OCI-LY1 (cell line): ENCODE measurements at regions not wholly inside any gene's neighbourhood (a gene's known extent, or its start where the extent isn't known, plus 50 kb on each side); places are given as distances from the start of the nearest gene placed in this dataset.

ENCODE experiments used
- H2AFZ ChIP-seq: fragments of 200-600 bp; sonication (generic), shearing (Covaris generic); 2 replicates; pipeline ENCODE4 v1.6.0; 2014; ENCODE audit warnings: antibody characterized with exemption, mild to moderate bottlenecking, low read length
- H3F3A ChIP-seq: fragments of 200-600 bp; sonication (generic), shearing (Covaris generic); 2 replicates; pipeline ENCODE4 v1.6.0; 2014; ENCODE audit warnings: mild to moderate bottlenecking, antibody characterized with exemption, low read length, moderate library complexity; ENCODE audit not compliant: insufficient read depth
- H3K27ac ChIP-seq: fragments of 200-600 bp; sonication (generic); 2 replicates; pipeline ENCODE4 v1.5.1; 2014; ENCODE audit warnings: low read length, mixed run types, mild to moderate bottlenecking, low read depth; ENCODE audit not compliant: poor library complexity, severe bottlenecking
- H3K27me3 ChIP-seq: fragments of 200-600 bp; sonication (generic); 2 replicates; pipeline ENCODE4 v1.6.0; 2014; ENCODE audit warnings: antibody characterized with exemption, mild to moderate bottlenecking, low read length, moderate library complexity; ENCODE audit not compliant: insufficient read depth
- H3K36me3 ChIP-seq: fragments of 200-600 bp; sonication (generic); 2 replicates; pipeline ENCODE4 v1.6.1; 2014; ENCODE audit warnings: mild to moderate bottlenecking, antibody characterized with exemption, low read length, moderate library complexity, mixed read lengths; ENCODE audit not compliant: insufficient read depth
- H3K4me1 ChIP-seq: fragments of 200-600 bp; sonication (generic); 2 replicates; pipeline ENCODE4 v1.5.1; 2014; ENCODE audit warnings: mild to moderate bottlenecking, low read length, moderate library complexity; ENCODE audit not compliant: insufficient read depth, severe bottlenecking
- H3K4me2 ChIP-seq: fragments of 200-600 bp; sonication (generic), shearing (Covaris generic); 2 replicates; pipeline ENCODE4 v1.6.1; 2014; ENCODE audit warnings: low read length
- H3K4me3 ChIP-seq: fragments of 200-600 bp; sonication (generic); 2 replicates; pipeline ENCODE4 v1.5.1; 2014; ENCODE audit warnings: low read length, low read depth, mild to moderate bottlenecking, mixed read lengths; ENCODE audit not compliant: poor library complexity, severe bottlenecking
- H3K79me2 ChIP-seq: fragments of 200-600 bp; shearing (Covaris generic); 2 replicates; pipeline ENCODE4 v1.6.1; 2016; ENCODE audit warnings: mixed run types, low read length, mixed read lengths; ENCODE audit not compliant: insufficient read depth
- H3K9ac ChIP-seq: fragments of 200-600 bp; sonication (generic), shearing (Covaris generic); 2 replicates; pipeline ENCODE4 v1.6.1; 2014; ENCODE audit warnings: mild to moderate bottlenecking, low read length, mixed read lengths
- H3K9me2 ChIP-seq: fragments of 200-600 bp; sonication (generic), shearing (Covaris generic); 2 replicates; pipeline ENCODE4 v1.6.1; 2014; ENCODE audit warnings: low read depth, mild to moderate bottlenecking, low read length, mixed read lengths
- H3K9me3 ChIP-seq: fragments of 200-600 bp; shearing (Covaris generic); 2 replicates; pipeline ENCODE4 v1.6.1; 2014; ENCODE audit warnings: low read length, mixed read lengths
- H4K20me1 ChIP-seq: fragments of 200-600 bp; sonication (generic), shearing (Covaris generic); 2 replicates; pipeline ENCODE4 v1.6.0; 2016; ENCODE audit warnings: mild to moderate bottlenecking, low read length; ENCODE audit not compliant: insufficient read depth
- EZH2 ChIP-seq: fragments of 200-600 bp; sonication (generic), shearing (Covaris generic); IDR thresholded peaks from 2 replicates; pipeline ENCODE4 v1.8.0; 2017; ENCODE audit warnings: borderline replicate concordance, mixed run types, mild to moderate bottlenecking, antibody characterized with exemption, low read length, moderate library complexity, mixed read lengths
- TF ChIP-seq, protein P1 (sequence below): fragments of 200-600 bp; sonication (generic), shearing (Covaris generic); IDR thresholded peaks from 2 replicates; pipeline ENCODE4 v1.5.1; 2017; ENCODE audit warnings: mild to moderate bottlenecking, antibody characterized with exemption, low read length, moderate library complexity, mixed read lengths

DNA sequence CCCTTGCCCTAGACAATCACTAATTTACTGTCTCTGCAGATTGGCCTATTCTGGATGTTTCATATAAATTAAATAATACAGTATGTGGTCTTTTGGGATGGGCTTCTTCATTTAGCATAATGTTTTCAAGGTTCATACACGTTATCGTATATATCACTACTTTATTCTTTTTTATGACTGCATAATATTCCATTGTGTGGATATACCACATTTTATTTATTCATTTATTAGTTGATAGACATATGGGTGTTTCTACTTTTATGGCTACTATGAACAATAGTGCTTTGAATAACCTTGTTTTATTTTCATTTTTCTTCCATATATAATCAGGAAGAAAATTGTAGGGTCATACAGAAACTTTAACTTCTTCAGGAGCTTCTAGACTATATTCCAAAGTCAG lies 108.5 kb upstream of the PAPPA start:
- TF ChIP-seq EZH2, result no peak
- TF ChIP-seq, protein P1, sequence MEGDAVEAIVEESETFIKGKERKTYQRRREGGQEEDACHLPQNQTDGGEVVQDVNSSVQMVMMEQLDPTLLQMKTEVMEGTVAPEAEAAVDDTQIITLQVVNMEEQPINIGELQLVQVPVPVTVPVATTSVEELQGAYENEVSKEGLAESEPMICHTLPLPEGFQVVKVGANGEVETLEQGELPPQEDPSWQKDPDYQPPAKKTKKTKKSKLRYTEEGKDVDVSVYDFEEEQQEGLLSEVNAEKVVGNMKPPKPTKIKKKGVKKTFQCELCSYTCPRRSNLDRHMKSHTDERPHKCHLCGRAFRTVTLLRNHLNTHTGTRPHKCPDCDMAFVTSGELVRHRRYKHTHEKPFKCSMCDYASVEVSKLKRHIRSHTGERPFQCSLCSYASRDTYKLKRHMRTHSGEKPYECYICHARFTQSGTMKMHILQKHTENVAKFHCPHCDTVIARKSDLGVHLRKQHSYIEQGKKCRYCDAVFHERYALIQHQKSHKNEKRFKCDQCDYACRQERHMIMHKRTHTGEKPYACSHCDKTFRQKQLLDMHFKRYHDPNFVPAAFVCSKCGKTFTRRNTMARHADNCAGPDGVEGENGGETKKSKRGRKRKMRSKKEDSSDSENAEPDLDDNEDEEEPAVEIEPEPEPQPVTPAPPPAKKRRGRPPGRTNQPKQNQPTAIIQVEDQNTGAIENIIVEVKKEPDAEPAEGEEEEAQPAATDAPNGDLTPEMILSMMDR, result no peak
- Histone ChIP-seq H3K4me3 (no peak overlapping the region), H3K9me2 (no peaks in the 10 kb centered on the region), H4K20me1 (no peaks in the 10 kb centered on the region), H3K27me3 (no peaks in the 10 kb centered on the region), H3K36me3 (no peaks in the 10 kb centered on the region), H3K27ac (no peak overlapping the region), H3K9me3 (no peaks in the 10 kb centered on the region), H3K4me2 (no peak overlapping the region), H3K9ac (no peak overlapping the region), H3F3A (no peaks in the 10 kb centered on the region), H3K4me1 (no peaks in the 10 kb centered on the region), H3K79me2 (no peaks in the 10 kb centered on the region), H2AFZ (no peak overlapping the region)

DNA sequence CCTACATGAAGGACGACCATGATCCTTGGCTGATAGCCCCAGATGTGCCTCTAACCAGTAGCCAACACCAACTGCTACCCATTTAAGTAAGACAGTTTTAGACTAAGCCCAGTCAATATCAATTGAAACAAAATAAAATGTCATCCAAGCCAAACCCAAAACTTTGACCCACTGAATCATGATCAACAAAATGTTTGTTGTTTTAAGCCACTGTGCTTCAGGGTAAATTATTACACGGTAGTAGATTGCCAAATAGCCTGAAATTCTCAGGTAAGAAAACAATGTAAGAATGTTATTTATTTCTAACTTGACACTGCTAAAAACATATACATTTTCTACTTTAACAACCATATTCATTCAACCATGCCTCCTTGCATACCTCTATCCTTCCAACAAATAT lies 105.5 kb upstream of the PAPPA start:
- no peak overlapping the region for H2AFZ ChIP-seq
- H3K4me3 ChIP-seq, result no peak overlapping the region
- no peaks in the 10 kb centered on the region for H3K9me3 ChIP-seq
- no peaks in the 10 kb centered on the region for H3K27me3 ChIP-seq
- no peaks in the 10 kb centered on the region for H3K4me1 ChIP-seq
- no peak overlapping the region for H3K4me2 ChIP-seq
- no peaks in the 10 kb centered on the region for H3K9me2 ChIP-seq
- TF ChIP-seq EZH2, result no peak
- TF ChIP-seq, protein P1, result no peak
- H3K79me2 ChIP-seq, result no peaks in the 10 kb centered on the region
- H4K20me1 ChIP-seq, result no peaks in the 10 kb centered on the region
- H3K27ac ChIP-seq, result no peak overlapping the region
- no peaks in the 10 kb centered on the region for H3F3A ChIP-seq
- no peaks in the 10 kb centered on the region for H3K36me3 ChIP-seq
- H3K9ac ChIP-seq, result no peak overlapping the region

DNA sequence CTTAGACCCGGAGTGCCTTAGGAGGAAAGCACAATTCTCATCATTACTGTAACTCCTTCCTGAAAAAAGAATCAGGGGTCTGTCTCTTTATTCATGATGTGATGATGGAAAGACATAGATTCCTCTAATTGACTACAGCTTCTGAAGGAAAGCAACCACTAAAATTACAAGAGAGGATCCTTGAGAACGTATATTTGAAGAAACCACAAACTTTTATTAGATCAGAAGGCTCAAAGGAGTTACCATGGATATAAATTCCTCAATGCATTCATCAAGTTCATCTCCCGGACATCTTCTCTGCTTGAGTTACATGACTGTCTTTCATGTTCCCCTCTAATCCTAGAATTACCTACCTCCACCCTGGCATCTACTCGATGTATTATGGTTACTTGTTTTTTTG lies 104.1 kb upstream of the PAPPA start:
- no peaks in the 10 kb centered on the region for H3K27me3 ChIP-seq
- no peaks in the 10 kb centered on the region for H3K9me2 ChIP-seq
- no peak overlapping the region for H3K27ac ChIP-seq
- no peak overlapping the region for H3K4me2 ChIP-seq
- TF ChIP-seq, protein P1, result no peak
- TF ChIP-seq EZH2, result no peak
- no peaks in the 10 kb centered on the region for H4K20me1 ChIP-seq
- no peak overlapping the region for H2AFZ ChIP-seq
- H3K4me1 ChIP-seq, result no peaks in the 10 kb centered on the region
- no peaks in the 10 kb centered on the region for H3K79me2 ChIP-seq
- no peaks in the 10 kb centered on the region for H3K36me3 ChIP-seq
- no peaks in the 10 kb centered on the region for H3K9me3 ChIP-seq
- no peak overlapping the region for H3K4me3 ChIP-seq
- no peaks in the 10 kb centered on the region for H3F3A ChIP-seq
- H3K9ac ChIP-seq, result no peak overlapping the region
